ENCODE measurements at regions not wholly inside any gene's neighbourhood (a gene's known extent, or its start where the extent isn't known, plus 50 kb on each side); places are given as distances from the start of the nearest gene placed in this dataset.

DNA sequence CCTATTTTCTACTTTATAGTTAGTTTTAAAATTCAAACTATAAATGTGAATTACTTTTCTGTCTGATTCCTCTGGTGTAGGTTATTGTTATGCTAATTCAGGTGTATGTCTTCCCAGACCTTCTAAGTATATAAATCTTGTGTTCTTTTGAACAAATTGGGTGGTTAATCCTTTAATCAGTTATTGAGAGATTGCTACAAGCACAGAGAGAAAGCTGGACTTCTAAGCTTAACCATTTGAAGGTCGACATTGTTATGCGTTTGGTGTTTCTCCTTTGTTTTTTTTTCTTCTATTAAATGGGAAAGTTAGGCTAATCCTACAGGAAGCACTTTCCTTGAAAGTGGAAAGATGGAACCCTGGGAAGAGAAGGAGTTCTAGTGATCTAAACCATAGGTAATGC, 592.6 kb downstream of the SLC4A3 start:
- intact Hi-C loops (cut with micrococcal nuclease; ENCODE audit: unreplicated experiment), result no loop called here
- no peak overlapping the region for H3K4me3 ChIP-seq (replicated peaks in 1 of 3; ENCODE audit: insufficient read depth in 1 of 3, low read depth in 2 of 3, low read length in 3 of 3)
- H3K9me3 ChIP-seq (ENCODE audit: low read length), result no peaks in the 10 kb centered on the region
- no peaks in the 10 kb centered on the region for H3K79me2 ChIP-seq (ENCODE audit: insufficient read depth, low read length)
- BruUV-seq (replicated peaks), result no TSS peak
- POLR2A ChIA-PET, result no interaction called here
- no peak overlapping the region for H3K27ac ChIP-seq (ENCODE audit: extremely low read length, insufficient read depth, low read length)
- DNase-seq (ENCODE audit: low spot score) (no peak), ATAC-seq (no peak), FAIRE-seq (no peak)
- TF ChIP-seq PCBP2 (optimal IDR thresholded peaks at IDR 0.05; ENCODE audit: low read depth, low read length, poor library complexity, severe bottlenecking) (no peak), GFI1 (CRISPR knock-in tag; IDR thresholded peaks at IDR 0.05; ENCODE audit: borderline replicate concordance) (no peak), ATF7-NPFF (CRISPR knock-in tag; IDR thresholded peaks at IDR 0.05; ENCODE audit: low read depth) (no peak), HOXA7 (CRISPR knock-in tag; IDR thresholded peaks at IDR 0.05) (no peak), NFKBIZ (CRISPR knock-in tag; IDR thresholded peaks at IDR 0.05) (no peak), IRX3 (CRISPR knock-in tag; IDR thresholded peaks at IDR 0.05; ENCODE audit: borderline replicate concordance, low read depth) (no peak), ZFP82 (CRISPR knock-in tag; IDR thresholded peaks at IDR 0.05; ENCODE audit: borderline replicate concordance) (no peak), ZNF878 (CRISPR knock-in tag; IDR thresholded peaks at IDR 0.05) (no peak), KDM5A (IDR thresholded peaks at IDR 0.05; ENCODE audit: borderline replicate concordance, low read length) (no peak), KDM5B (CRISPR knock-in tag; IDR thresholded peaks at IDR 0.05; ENCODE audit: borderline replicate concordance) (no peak)
- TF ChIP-seq, protein P1, sequence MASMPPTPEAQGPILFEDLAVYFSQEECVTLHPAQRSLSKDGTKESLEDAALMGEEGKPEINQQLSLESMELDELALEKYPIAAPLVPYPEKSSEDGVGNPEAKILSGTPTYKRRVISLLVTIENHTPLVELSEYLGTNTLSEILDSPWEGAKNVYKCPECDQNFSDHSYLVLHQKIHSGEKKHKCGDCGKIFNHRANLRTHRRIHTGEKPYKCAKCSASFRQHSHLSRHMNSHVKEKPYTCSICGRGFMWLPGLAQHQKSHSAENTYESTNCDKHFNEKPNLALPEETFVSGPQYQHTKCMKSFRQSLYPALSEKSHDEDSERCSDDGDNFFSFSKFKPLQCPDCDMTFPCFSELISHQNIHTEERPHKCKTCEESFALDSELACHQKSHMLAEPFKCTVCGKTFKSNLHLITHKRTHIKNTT (CRISPR knock-in tag; IDR thresholded peaks at IDR 0.05), result no peak
- no peaks in the 10 kb centered on the region; a peak in 1 of 5 replicates for H3K27me3 ChIP-seq (ENCODE audit: control insufficient read depth in 1 of 2, insufficient read depth in 2 of 2, low read length in 2 of 2)
- H2AFZ ChIP-seq (ENCODE audit: low read length), result no peak overlapping the region
- 2% methylated on average over 2 of the region's 2 CpGs for WGBS (ENCODE audit: low lambda C conversion rate)
- no peaks in the 10 kb centered on the region for H4K20me1 ChIP-seq (ENCODE audit: insufficient read depth, low read length)
- H3K4me1 ChIP-seq (ENCODE audit: insufficient read depth, low read length), result no peaks in the 10 kb centered on the region
- in situ Hi-C loops (cut with HindIII; ENCODE audit: extremely low pct_ligation_motif_present, low pct_unique_long_range_greater_than_20kb), result no loop called here
- CTCF ChIA-PET (ENCODE audit: low intra/inter-chr PET ratio, low total read pairs), result no interaction called here
- H3K9ac ChIP-seq (ENCODE audit: insufficient read depth, low read depth, low read length), result no peak overlapping the region
- H3K4me2 ChIP-seq (ENCODE audit: low read depth, low read length), result no peak overlapping the region
- no peaks in the 10 kb centered on the region for H3K36me3 ChIP-seq (replicated peaks in 1 of 2; ENCODE audit: control insufficient read depth in 1 of 2, insufficient read depth in 2 of 2, low read length in 2 of 2)
